CD4-positive, alpha-beta T cell (primary cell): ENCODE measurements at regions not wholly inside any gene's neighbourhood (a gene's known extent, or its start where the extent isn't known, plus 50 kb on each side); places are given as distances from the start of the nearest gene placed in this dataset.

Experiments
- ATAC-seq: fragments of 200-7000 bp; cut with Tn5 transposase; one replicate; pipeline ENCODE4 v1.10.0; 2022; ENCODE audit warnings: mild to moderate bottlenecking; ENCODE audit not compliant: poor library complexity
- CTCF ChIA-PET: fragments of 350-600 bp; sonication (Branson Sonifier 250); formaldehyde crosslinking; loops from one replicate; lab custom pipeline; 2021; ENCODE audit warnings: antibody characterized with exemption, inconsistent platforms; lab: Charles Lee
- POLR2A ChIA-PET: fragments of 350-600 bp; sonication (Branson Sonifier 250); formaldehyde crosslinking; loops from one replicate; lab custom pipeline; 2021; ENCODE audit warnings: antibody characterized with exemption, inconsistent platforms; lab: Charles Lee
- DNase-seq, 14 experiments: peaks; one replicate each; pipeline ENCODE4 v3.0.0-alpha.2; 2013 to 2020; ENCODE audit warnings: mixed read lengths in 2 of 14
- H3K27ac ChIP-seq, 2 donors: one replicate each; pipeline versions ENCODE4 v1.5.1 to v1.7.0; 2013; ENCODE audit warnings: low read length in 2 of 2, low read depth in 1 of 2, mild to moderate bottlenecking in 1 of 2
- H3K27me3 ChIP-seq, 2 experiments: 1 replicate in 1 of 2; 2 replicates in 1 of 2; pipeline versions ENCODE4 v1.6.1 to v1.7.0; 2013; ENCODE audit warnings: low read length in 2 of 2, control low read depth in 1 of 2, mild to moderate bottlenecking in 1 of 2, moderate library complexity in 1 of 2; ENCODE audit not compliant: insufficient read depth in 2 of 2, control insufficient read depth in 1 of 2
- H3K36me3 ChIP-seq: one replicate; pipeline ENCODE4 v1.6.1; 2013; ENCODE audit warnings: low read length, control low read depth; ENCODE audit not compliant: insufficient read depth
- H3K4me1 ChIP-seq: one replicate; pipeline ENCODE4 v1.6.1; 2013; ENCODE audit warnings: low read length, control low read depth; ENCODE audit not compliant: insufficient read depth
- H3K4me3 ChIP-seq: one replicate; pipeline ENCODE4 v1.5.1; 2013; ENCODE audit warnings: mild to moderate bottlenecking, low read length, moderate library complexity
- H3K9me3 ChIP-seq, 2 experiments: 1 replicate in 1 of 2; 2 replicates in 1 of 2; pipeline versions ENCODE4 v1.6.1 to v1.7.0; 2013; ENCODE audit warnings: low read length in 2 of 2, mild to moderate bottlenecking in 2 of 2, control low read depth in 1 of 2, moderate library complexity in 1 of 2; ENCODE audit not compliant: control insufficient read depth in 1 of 2, insufficient read depth in 1 of 2
- H3K27ac Mint-ChIP-seq: one replicate; pipeline ENCODE4 v1.8.0; 2020; ENCODE audit warnings: mixed read lengths
- H3K27me3 Mint-ChIP-seq: one replicate; pipeline ENCODE4 v1.8.0; 2021; ENCODE audit warnings: mixed read lengths
- H3K36me3 Mint-ChIP-seq: one replicate; pipeline ENCODE4 v1.8.0; 2021; ENCODE audit warnings: low read depth, mixed read lengths
- H3K4me1 Mint-ChIP-seq: one replicate; pipeline ENCODE4 v1.8.0; 2021; ENCODE audit warnings: low read depth, mixed read lengths
- H3K4me3 Mint-ChIP-seq: one replicate; pipeline ENCODE4 v1.8.0; 2020; ENCODE audit warnings: mild to moderate bottlenecking, mixed read lengths
- H3K9me3 Mint-ChIP-seq: one replicate; pipeline ENCODE4 v1.8.0; 2020; ENCODE audit warnings: mixed read lengths
- CTCF ChIP-seq: fragments of 200-600 bp; IDR thresholded peaks from one replicate; pipeline ENCODE4 v1.8.0; 2022; ENCODE audit warnings: antibody characterized with exemption, mild to moderate bottlenecking
- intact Hi-C, 2 experiments: fragments of 100-400 bp; cut with DNase I in 1 of 2; cut with micrococcal nuclease in 1 of 2; formaldehyde crosslinking; loops; one replicate each; pipeline versions ENCODE4 v1.15.1 to v1.9.0; 2023 to 2025; cut with DNase I, micrococcal nuclease

- Mint-ChIP-seq H3K4me1 (no peaks in the 10 kb centered on the region), H3K9me3 (no peaks in the 10 kb centered on the region), H3K4me3 (no peak overlapping the region), H3K36me3 (no peaks in the 10 kb centered on the region), H3K27ac (no peak overlapping the region), H3K27me3 (peaks cover 11% of the 10 kb centered on the region)
- ATAC-seq (no peak), DNase-seq (no peak)
- Histone ChIP-seq H3K27me3 (no peaks in the 10 kb centered on the region), H3K4me1 (no peaks in the 10 kb centered on the region), H3K4me3 (no peak overlapping the region), H3K27ac (no peak overlapping the region), H3K36me3 (no peaks in the 10 kb centered on the region), H3K9me3 (no peaks in the 10 kb centered on the region)
- ChIA-PET POLR2A (no interaction called here), CTCF (no interaction called here)
- TF ChIP-seq CTCF = no peak
- intact Hi-C loops = no loop called here
Measured at GRCh38 chr7:94130716-94131115, 126.6 kb upstream of the BET1 start.

GRCh38 chr7:94133460-94133859 is 129.3 kb upstream of the BET1 start:
- no peak for ATAC-seq
- Histone ChIP-seq H3K4me1 (no peaks in the 10 kb centered on the region), H3K27me3 (no peaks in the 10 kb centered on the region)

GRCh38 chr7:94135180-94135579 is 131.0 kb upstream of the BET1 start:
- POLR2A ChIA-PET = no interaction called here
- Histone ChIP-seq H3K27ac (no peak overlapping the region), H3K9me3 (no peaks in the 10 kb centered on the region), H3K36me3 (no peaks in the 10 kb centered on the region), H3K27me3 (no peaks in the 10 kb centered on the region), H3K4me1 (no peaks in the 10 kb centered on the region), H3K4me3 (no peak overlapping the region)
- Mint-ChIP-seq H3K27ac (no peak overlapping the region), H3K4me1 (no peaks in the 10 kb centered on the region), H3K36me3 (no peaks in the 10 kb centered on the region), H3K4me3 (no peak overlapping the region), H3K27me3 (peaks cover 11% of the 10 kb centered on the region), H3K9me3 (no peaks in the 10 kb centered on the region)
- no peak for TF ChIP-seq CTCF
- no peak for DNase-seq
- ATAC-seq = no peak
- intact Hi-C loops = no loop called here
- CTCF ChIA-PET = no interaction called here

More at GRCh38 chr7:94133460-94133859, 129.3 kb upstream of the BET1 start:
- H3K9me3 ChIP-seq = no peaks in the 10 kb centered on the region
- Mint-ChIP-seq H3K36me3 (no peaks in the 10 kb centered on the region), H3K4me3 (no peak overlapping the region), H3K9me3 (no peaks in the 10 kb centered on the region), H3K27ac (no peak overlapping the region), H3K27me3 (peaks cover 15% of the 10 kb centered on the region), H3K4me1 (no peaks in the 10 kb centered on the region)
- intact Hi-C loops = no loop called here
- TF ChIP-seq CTCF = no peak
- no peaks in the 10 kb centered on the region for H3K36me3 ChIP-seq
- ChIA-PET POLR2A (no interaction called here), CTCF (interaction anchor here (0.7 kb wide), 1 partner anchor 8 kb away, joined by 3 read pairs; no protein-coding TSS in a partner anchor)
- no peak overlapping the region for H3K27ac ChIP-seq
- H3K4me3 ChIP-seq = no peak overlapping the region
- no peak for DNase-seq
